M059J (cell line): ENCODE measurements at regions not wholly inside any gene's neighbourhood (a gene's known extent, or its start where the extent isn't known, plus 50 kb on each side); places are given as distances from the start of the nearest gene placed in this dataset.
A peak's percentile ranks its signal among the peaks of the same experiment; 100 is the strongest.

Experiments
- DNase-seq: peaks from one replicate; pipeline ENCODE4 v3.0.0-alpha.2; 2012; ENCODE audit warnings: low read depth

GRCh38 chr11:96614101-96614500 is 224.3 kb downstream of the JRKL start:
- no peak for DNase-seq

GRCh38 chr11:96614846-96615245 is 225.0 kb downstream of the JRKL start:
- no peak for DNase-seq

GRCh38 chr11:96620464-96621044 is 230.7 kb downstream of the JRKL start:
- DNase-seq = no peak

GRCh38 chr11:96621161-96621560 is 231.3 kb downstream of the JRKL start:
- no peak for DNase-seq

GRCh38 chr11:96622026-96622634 is 232.3 kb downstream of the JRKL start:
- DNase-seq = peak; percentile 26

GRCh38 chr11:96624126-96624525 is 234.3 kb downstream of the JRKL start:
- no peak for DNase-seq

GRCh38 chr11:96627376-96627775 is 237.6 kb downstream of the JRKL start:
- no peak for DNase-seq

GRCh38 chr11:96635655-96636054 is 245.8 kb downstream of the JRKL start:
- DNase-seq = no peak

- DNase-seq = no peak
Observed at GRCh38 chr11:96641261-96641660, 251.4 kb downstream of the JRKL start.

GRCh38 chr11:96642583-96642982 is 252.8 kb downstream of the JRKL start:
- no peak for DNase-seq

- no peak for DNase-seq
Observed at GRCh38 chr11:96643173-96643572, 253.4 kb downstream of the JRKL start.

- DNase-seq = no peak
Observed at GRCh38 chr11:96647621-96648020, 257.8 kb downstream of the JRKL start.

- no peak for DNase-seq
Observed at GRCh38 chr11:96648991-96649390, 259.2 kb downstream of the JRKL start.

- no peak for DNase-seq
Observed at GRCh38 chr11:96652516-96652915, 262.7 kb downstream of the JRKL start.

GRCh38 chr11:96655474-96655873 is 265.7 kb downstream of the JRKL start:
- no peak for DNase-seq

GRCh38 chr11:96658436-96658835 is 268.6 kb downstream of the JRKL start:
- peak; percentile 12 for DNase-seq

- DNase-seq = peak; percentile 18
Observed at GRCh38 chr11:96664110-96664509, 274.3 kb downstream of the JRKL start.

- no peak for DNase-seq
Observed at GRCh38 chr11:96680211-96681018, 290.6 kb downstream of the JRKL start.

- no peak for DNase-seq
Observed at GRCh38 chr11:96681019-96681716, 291.4 kb downstream of the JRKL start.

GRCh38 chr11:96694338-96694737 is 304.5 kb downstream of the JRKL start:
- peak; percentile 40 for DNase-seq

GRCh38 chr11:96696731-96697130 is 306.9 kb downstream of the JRKL start:
- DNase-seq = no peak

- DNase-seq = no peak
Observed at GRCh38 chr11:96697466-96697865, 307.7 kb downstream of the JRKL start.

GRCh38 chr11:96704847-96705246 is 315.0 kb downstream of the JRKL start:
- no peak for DNase-seq
